ENCODE measurements at regions not wholly inside any gene's neighbourhood (a gene's known extent, or its start where the extent isn't known, plus 50 kb on each side); places are given as distances from the start of the nearest gene placed in this dataset.

GRCh38 chr3:113142476-113142875 is 68.9 kb upstream of the BOC start:
- no peaks in the 10 kb centered on the region for H3K9me3 ChIP-seq (ENCODE audit: control insufficient read depth in 4 of 4, low read length in 3 of 4)
- no peaks in the 10 kb centered on the region for H3K36me3 ChIP-seq (ENCODE audit: control insufficient read depth in 4 of 4, insufficient read depth in 3 of 4, low read depth in 1 of 4, low read length in 3 of 4)
- DNase-seq (ENCODE audit: low spot score): no peak
- peaks cover 0 to 2% (median 0%) of the 10 kb centered on the region in 4 donors for H3K4me1 ChIP-seq (ENCODE audit: control insufficient read depth in 4 of 4, insufficient read depth in 4 of 4, low read length in 3 of 4)
- peaks cover 0 to 2% (median 0%) of the 10 kb centered on the region in 4 donors for H3K27me3 ChIP-seq (ENCODE audit: control insufficient read depth in 4 of 4, insufficient read depth in 4 of 4, low read length in 3 of 4)
- H3K4me3 ChIP-seq (ENCODE audit: low read depth in 1 of 3, low read length in 3 of 3): no peak overlapping the region
- TF ChIP-seq NR2F2 (IDR thresholded peaks at IDR 0.05) (no peak), RAD21 (IDR thresholded peaks at IDR 0.05) (no peak), CTCF (IDR thresholded peaks at IDR 0.05; ENCODE audit: low read depth, low read length, missing input control) (no peak), FOXA1 (IDR thresholded peaks at IDR 0.05) (no peak), GABPA (IDR thresholded peaks at IDR 0.05 in 1 of 2, conservative IDR thresholded peaks at IDR 0.05 in 1 of 2) (no peak), RXRA (IDR thresholded peaks at IDR 0.05) (no peak), YY1 (IDR thresholded peaks at IDR 0.05) (no peak), EGR1 (IDR thresholded peaks at IDR 0.05; ENCODE audit: low read depth in 2 of 2) (no peak), SP1 (IDR thresholded peaks at IDR 0.05) (no peak)
- TF ChIP-seq, protein P1, sequence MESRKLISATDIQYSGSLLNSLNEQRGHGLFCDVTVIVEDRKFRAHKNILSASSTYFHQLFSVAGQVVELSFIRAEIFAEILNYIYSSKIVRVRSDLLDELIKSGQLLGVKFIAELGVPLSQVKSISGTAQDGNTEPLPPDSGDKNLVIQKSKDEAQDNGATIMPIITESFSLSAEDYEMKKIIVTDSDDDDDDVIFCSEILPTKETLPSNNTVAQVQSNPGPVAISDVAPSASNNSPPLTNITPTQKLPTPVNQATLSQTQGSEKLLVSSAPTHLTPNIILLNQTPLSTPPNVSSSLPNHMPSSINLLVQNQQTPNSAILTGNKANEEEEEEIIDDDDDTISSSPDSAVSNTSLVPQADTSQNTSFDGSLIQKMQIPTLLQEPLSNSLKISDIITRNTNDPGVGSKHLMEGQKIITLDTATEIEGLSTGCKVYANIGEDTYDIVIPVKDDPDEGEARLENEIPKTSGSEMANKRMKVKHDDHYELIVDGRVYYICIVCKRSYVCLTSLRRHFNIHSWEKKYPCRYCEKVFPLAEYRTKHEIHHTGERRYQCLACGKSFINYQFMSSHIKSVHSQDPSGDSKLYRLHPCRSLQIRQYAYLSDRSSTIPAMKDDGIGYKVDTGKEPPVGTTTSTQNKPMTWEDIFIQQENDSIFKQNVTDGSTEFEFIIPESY (IDR thresholded peaks at IDR 0.05): no peak
- no peak overlapping the region for H3K27ac ChIP-seq (ENCODE audit: low read depth in 1 of 2, low read length in 2 of 2)
- no peak overlapping the region for H3K9ac ChIP-seq (ENCODE audit: low read depth in 1 of 2, low read length in 2 of 2)

GRCh38 chr3:113143353-113143752 is 68.0 kb upstream of the BOC start:
- Histone ChIP-seq H3K4me3 (ENCODE audit: low read depth in 1 of 3, low read length in 3 of 3) (no peak overlapping the region), H3K4me1 (ENCODE audit: control insufficient read depth in 4 of 4, insufficient read depth in 4 of 4, low read length in 3 of 4) (peaks cover 0 to 2% (median 0%) of the 10 kb centered on the region in 4 donors), H3K9ac (ENCODE audit: low read depth in 1 of 2, low read length in 2 of 2) (no peak overlapping the region), H3K9me3 (ENCODE audit: control insufficient read depth in 4 of 4, low read length in 3 of 4) (no peaks in the 10 kb centered on the region), H3K36me3 (ENCODE audit: control insufficient read depth in 4 of 4, insufficient read depth in 3 of 4, low read depth in 1 of 4, low read length in 3 of 4) (no peaks in the 10 kb centered on the region), H3K27me3 (ENCODE audit: control insufficient read depth in 4 of 4, insufficient read depth in 4 of 4, low read length in 3 of 4) (peaks cover 0 to 2% (median 0%) of the 10 kb centered on the region in 4 donors), H3K27ac (ENCODE audit: low read depth in 1 of 2, low read length in 2 of 2) (no peak overlapping the region)
- no peak for DNase-seq (ENCODE audit: low spot score)
- no peak for TF ChIP-seq TAF1 (conservative IDR thresholded peaks at IDR 0.05)
- TF ChIP-seq HNF4G (IDR thresholded peaks at IDR 0.05): no peak
- no peak for TF ChIP-seq JUND (IDR thresholded peaks at IDR 0.05)
- TF ChIP-seq YY1 (IDR thresholded peaks at IDR 0.05): no peak
- no peak for TF ChIP-seq FOXA2 (IDR thresholded peaks at IDR 0.05)
- TF ChIP-seq EGR1 (IDR thresholded peaks at IDR 0.05; ENCODE audit: low read depth in 2 of 2): no peak
- no peak for TF ChIP-seq GABPA (IDR thresholded peaks at IDR 0.05 in 1 of 2, conservative IDR thresholded peaks at IDR 0.05 in 1 of 2)
- TF ChIP-seq FOXA1 (IDR thresholded peaks at IDR 0.05): no peak
- TF ChIP-seq CTCF (IDR thresholded peaks at IDR 0.05; ENCODE audit: low read depth, low read length, missing input control): no peak
- no peak for TF ChIP-seq REST (IDR thresholded peaks at IDR 0.05)
- no peak for TF ChIP-seq RXRA (IDR thresholded peaks at IDR 0.05)
- TF ChIP-seq RAD21 (IDR thresholded peaks at IDR 0.05): no peak
- no peak for TF ChIP-seq NR2F2 (IDR thresholded peaks at IDR 0.05)
- TF ChIP-seq, protein P1 (IDR thresholded peaks at IDR 0.05): no peak
- no peak for TF ChIP-seq SP1 (IDR thresholded peaks at IDR 0.05)
- TF ChIP-seq, protein P2, sequence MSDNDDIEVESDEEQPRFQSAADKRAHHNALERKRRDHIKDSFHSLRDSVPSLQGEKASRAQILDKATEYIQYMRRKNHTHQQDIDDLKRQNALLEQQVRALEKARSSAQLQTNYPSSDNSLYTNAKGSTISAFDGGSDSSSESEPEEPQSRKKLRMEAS (IDR thresholded peaks at IDR 0.05): no peak
- no peak for TF ChIP-seq HNF4A (conservative IDR thresholded peaks at IDR 0.05)
- 78% methylated on average over 1 of the region's 1 CpG for WGBS
